AML-193 (cell line): ENCODE measurements at regions not wholly inside any gene's neighbourhood (a gene's known extent, or its start where the extent isn't known, plus 50 kb on each side); places are given as distances from the start of the nearest gene placed in this dataset.
"Not testable (repeated sequence)": the region's sequence is repeated elsewhere in the genome, so short reads cannot be mapped to it uniquely, and the experiment has no call there.

Experiments used
- DNase-seq, 2 experiments: peaks; one replicate each; lab custom pipeline; 2025; lab: John Stamatoyannopoulos, UW

GRCh38 chr2:175686002-175686401 lies 316.1 kb downstream of the LNPK start:
- DNase-seq, result no peak

DNA sequence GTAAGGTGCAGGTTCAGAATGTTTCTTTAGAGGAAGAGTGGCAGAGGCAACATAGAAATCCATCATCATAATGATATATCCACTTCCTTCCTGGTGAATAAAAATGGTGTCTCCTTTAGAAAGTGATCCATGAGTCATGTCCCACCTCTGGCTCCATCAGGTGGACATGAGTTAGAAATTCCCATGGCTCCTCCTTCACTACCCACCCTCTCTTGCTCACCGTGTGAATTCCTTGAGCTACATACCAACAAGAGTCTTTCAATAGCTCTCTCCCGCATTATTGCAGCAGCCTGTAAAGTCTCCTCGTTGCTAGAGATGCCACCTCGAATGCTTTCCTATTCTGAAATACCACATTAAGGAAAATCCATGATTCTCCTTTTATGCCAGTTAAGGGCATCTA lies 317.6 kb downstream of the LNPK start:
- no peak for DNase-seq

DNA sequence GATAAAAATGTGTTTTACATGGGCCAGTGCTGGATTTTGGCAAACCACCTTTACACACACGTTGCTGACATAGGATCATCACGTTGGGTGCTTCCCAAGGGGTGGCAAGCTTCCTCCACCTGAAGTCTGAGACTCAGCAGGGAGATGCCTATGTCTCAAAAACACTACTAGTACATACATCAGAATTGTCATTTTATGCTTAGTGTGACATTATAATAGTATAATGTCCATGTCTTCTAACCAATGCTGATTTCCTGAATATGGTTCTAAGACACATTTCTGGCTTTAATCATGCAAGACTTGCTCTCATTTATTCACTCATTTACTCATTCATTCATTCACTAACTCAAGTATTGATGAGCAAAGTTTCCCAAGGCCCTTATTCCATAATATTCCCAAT lies 322.3 kb downstream of the LNPK start:
- DNase-seq, result no peak

GRCh38 chr2:175679231-175679630 lies 322.8 kb downstream of the LNPK start:
- no peak for DNase-seq

DNA sequence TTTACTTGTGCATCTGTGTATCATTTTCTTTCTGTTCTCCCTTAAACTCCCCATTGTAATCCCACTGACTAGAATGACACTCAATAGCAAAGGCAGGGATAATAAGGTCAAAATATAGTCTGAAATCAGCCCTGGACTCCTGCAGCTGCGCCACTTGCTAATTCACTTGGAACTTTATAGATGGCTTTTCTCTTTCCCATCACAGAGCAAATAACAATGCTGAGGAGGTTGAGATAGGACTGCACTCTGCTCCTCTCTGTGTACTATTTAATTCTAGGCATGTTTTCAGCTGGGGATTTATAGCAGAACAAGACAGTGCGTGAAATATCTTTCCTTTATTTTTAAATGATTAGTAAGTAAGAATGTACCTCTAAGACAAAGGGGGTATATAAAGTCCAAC lies 324.2 kb downstream of the LNPK start:
- no peak for DNase-seq

DNA sequence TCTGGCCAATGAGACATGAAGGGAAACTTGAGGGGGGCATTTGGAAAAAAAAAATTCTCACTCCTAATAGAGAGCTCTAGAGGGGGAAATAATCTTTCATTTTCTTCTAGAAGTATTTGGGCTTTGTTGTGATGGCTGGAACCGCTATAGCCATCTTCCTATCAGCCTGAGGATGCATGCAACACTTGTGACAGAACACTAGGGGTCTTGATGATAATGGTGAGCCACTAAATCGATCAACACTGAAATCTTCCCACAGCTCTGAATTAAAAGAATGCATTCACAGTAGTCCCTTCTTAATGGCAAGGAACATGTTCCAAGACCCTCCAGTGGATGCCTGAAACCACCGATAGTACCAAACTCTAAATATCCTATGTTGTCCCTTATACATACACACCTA lies 325.3 kb downstream of the LNPK start:
- DNase-seq, result no peak

DNA sequence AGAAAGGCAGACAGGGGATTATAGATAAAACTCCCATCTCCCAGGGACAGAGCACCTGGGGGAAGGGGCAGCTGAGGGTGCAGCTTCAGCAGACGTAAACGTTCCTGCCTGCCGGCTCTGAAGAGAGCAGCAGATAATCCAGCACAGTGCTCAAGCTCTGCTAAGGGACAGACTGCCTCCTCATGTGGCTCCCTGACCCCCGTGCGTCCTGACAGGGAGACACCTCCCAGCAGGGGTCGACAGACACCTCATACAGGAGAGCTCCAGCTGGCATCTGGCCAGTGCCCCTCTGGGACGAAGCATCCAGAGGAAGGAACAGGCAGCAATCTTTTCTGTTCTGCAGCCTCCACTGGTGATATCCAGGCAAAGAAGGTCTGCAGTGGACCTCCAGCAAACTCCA lies 333.3 kb downstream of the LNPK start:
- not testable (repeated sequence) for DNase-seq

GRCh38 chr2:175662335-175662734 lies 339.7 kb downstream of the LNPK start:
- DNase-seq, result no peak

GRCh38 chr2:175648577-175649063 lies 353.4 kb downstream of the LNPK start:
- no peak for DNase-seq

GRCh38 chr2:175647058-175647457 lies 355.0 kb downstream of the LNPK start:
- DNase-seq, result no peak

DNA sequence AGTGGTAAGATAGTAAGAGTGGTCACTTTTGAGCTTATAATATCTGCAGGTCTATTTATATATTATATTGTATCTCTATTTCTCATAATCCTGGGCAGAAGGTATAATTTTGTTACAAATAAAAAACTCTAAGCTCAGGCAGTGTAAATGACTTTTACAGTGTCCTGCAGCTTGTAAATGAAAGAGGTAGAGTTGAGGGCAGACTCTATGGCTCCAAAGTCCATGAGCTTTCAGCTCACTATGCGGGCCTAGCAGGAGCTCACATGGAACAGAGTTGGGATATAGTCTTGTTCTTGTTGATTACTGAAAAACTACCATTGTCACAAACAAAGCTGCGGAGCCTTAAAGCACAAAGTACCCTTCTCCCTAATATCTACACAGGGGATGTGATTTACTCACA lies 361.4 kb downstream of the LNPK start:
- no peak for DNase-seq

- no peak for DNase-seq
Observed at GRCh38 chr2:175633227-175633626, 368.8 kb downstream of the LNPK start.

DNA sequence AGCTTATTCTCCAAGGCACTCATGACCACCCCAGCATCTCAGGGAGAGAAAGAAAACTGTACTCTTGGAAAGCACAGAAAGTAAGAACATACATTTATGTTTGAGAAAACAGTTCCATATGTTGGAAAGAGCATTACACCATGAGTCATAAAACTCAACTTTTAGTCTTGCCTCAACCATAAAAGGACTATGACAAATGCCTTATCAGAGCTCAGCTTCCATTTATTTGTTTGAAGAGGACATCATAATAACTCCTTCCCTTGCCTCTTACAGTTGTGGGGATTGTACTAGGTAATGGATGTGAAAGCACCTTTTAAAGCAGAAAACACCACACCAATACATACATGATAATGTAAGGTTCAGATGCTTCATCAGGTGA lies 370.8 kb downstream of the LNPK start:
- no peak for DNase-seq

- DNase-seq, result no peak
Observed at GRCh38 chr2:175630280-175631244, 371.5 kb downstream of the LNPK start.

DNA sequence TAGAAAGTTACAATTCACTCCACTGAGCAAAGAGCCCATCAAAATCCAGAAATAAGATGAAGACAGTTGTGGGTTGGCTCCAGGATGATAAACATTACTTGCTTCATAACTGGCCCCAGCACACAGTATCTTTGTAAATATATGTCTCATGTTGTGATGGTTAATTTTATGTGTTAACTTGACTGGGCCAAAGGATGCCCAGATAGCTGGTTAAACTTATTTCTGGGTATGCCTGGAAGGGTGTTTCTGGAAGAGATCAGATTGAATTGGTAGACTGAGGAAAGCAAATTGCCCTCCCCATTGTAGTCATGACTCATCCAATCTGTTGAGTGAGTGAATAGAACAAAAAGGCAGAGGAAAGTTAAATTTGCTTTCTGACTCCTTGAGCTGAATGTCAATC lies 373.8 kb downstream of the LNPK start:
- DNase-seq, result no peak

DNA sequence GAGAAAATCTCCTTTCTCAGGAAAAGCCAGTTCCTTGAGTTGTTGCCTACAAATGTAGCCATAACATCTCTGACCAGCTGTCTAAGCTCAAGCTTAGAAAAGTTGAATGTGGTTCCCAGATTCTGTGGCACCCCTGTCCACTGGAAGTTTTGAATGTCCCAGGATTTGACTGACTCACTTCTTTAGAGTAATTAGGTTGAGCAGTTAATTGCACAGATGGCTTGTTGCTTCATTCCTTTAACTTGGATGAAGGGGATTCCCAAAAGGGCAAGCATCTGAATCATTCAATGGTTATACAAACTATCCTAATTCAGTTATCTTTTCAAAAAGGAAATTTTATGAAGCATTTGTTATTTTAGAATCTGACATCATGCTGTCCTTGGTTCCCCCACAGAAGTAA lies 374.7 kb downstream of the LNPK start:
- no peak for DNase-seq

DNA sequence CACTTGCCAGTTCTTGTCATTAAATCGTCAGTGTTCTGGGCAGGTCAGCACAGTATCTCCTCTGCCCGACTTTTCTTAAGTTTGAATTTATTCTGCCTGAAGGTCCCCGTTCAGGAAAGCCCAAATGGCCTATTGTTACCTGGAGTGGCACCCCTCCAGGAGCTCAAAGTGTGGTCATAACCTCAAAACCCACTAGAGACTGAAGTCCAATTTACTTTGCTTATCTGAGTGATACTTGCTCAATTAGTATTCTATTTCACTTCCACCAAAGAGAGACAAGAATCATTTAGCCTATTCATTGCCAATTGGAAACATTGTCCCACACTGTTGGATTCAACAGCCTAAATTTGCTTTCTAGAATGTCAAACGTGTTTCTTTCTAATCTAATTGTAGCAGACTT lies 375.3 kb downstream of the LNPK start:
- no peak for DNase-seq

GRCh38 chr2:175624785-175625184 lies 377.3 kb downstream of the LNPK start:
- no peak for DNase-seq

DNA sequence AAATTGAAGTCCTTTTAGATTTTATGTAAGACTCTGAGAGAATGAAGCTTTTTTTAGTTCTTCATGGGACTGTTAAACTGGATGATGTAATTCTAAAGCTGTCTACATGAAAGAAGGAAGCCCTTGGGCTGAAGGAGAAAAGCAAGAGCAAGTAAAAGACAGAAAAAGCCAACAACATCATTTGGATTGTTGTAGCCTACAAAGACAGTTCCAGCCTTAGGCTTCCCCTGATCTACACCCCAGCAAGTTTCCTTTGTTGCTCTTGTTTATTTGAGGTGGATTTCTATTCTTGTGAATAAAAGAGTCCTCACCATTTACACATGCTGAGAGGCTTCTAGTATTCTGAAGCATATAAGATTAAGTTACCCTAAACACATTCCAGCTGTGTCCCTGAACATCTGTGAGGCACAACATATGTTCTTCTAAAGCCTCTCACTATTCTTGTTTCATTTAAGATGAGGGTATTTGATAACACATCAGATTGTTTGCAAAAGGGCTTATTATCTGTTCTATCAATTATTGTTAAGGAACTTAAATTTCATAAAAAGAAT lies 377.8 kb downstream of the LNPK start:
- DNase-seq, result peak; percentile 37 to 42

GRCh38 chr2:175621821-175622220 lies 380.2 kb downstream of the LNPK start:
- DNase-seq, result peak in 1 of 2 experiments; percentile 7

- DNase-seq, result no peak
Observed at GRCh38 chr2:175620106-175620505, 382.0 kb downstream of the LNPK start.

DNA sequence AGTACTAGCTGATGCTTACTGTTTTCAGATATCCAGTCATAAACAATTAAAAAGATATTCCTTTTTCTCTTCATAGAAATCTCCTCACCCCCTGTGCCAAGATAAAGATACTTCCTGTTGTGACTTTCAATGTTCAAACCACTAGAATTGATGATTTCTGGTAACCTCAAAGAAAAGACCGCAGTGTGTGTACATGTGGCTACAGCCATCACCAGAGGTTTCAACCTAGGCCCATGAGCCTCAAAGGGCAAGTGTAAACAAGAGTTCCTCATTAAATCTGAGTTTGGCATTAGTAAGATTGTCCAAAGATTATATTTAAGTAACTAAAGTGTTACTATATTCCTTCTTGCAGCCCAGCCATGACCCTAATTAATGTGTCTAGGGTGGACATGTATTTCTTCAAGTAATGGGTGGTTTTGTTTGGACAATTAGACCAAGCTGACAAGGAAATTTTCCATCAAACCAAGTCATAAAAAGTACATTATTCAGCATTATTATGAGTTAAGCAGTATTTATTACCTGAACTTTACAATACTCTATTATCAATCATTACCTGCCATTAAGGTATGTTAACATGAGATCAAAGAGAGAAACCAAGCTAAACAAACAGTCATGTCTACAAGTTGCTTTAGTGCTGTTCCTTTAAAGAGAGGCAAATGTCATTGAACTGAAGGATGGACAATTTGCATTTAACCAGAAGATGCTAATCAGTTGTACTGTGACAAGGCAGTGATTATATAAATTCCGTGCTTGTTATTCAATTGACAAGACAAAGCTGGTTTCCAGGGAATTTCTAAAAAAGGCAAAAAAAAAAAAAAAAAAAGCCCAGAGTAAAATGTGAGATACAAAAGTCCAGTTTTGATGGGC lies 382.7 kb downstream of the LNPK start:
- DNase-seq, result no peak
